ENCODE measurements at regions not wholly inside any gene's neighbourhood (a gene's known extent, or its start where the extent isn't known, plus 50 kb on each side); places are given as distances from the start of the nearest gene placed in this dataset.

DNA sequence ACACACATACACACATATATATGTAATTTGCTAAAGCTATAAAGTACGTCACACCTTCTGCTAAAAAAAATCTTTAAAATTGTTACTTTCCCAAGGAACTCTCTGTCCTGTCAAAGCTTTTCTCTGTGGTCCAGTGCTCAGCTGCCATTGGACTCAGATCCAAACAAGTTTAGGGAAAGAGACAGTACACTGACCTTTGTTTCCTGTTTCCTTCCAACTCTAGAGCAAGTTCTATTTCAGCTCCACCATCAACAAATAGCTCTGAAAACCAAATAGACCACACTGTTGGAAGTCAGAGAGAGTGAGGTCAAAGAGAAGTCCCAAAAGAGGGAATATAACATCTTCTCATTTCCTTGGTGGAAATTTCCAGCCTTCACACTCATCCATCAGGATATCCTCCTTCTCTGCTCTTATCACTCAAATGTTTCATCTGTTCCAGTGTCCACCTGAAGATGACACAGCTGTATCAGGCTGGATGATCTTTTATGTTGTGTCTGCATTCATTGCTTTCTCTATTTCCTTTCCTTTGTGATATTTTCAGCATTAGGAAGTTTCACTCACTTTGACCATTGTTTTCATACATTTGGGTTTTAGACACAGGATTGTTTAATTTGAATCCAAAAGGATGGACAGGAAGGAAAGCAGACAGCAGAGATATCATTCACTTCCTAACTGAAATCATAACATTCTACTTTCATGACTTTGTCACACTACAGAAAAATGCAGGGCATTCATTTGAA lies 192.3 kb upstream of the NT5C1B start:
- WGBS (ENCODE audit: insufficient coverage) = 67% methylated on average over 1 of the region's 1 CpG

DNA sequence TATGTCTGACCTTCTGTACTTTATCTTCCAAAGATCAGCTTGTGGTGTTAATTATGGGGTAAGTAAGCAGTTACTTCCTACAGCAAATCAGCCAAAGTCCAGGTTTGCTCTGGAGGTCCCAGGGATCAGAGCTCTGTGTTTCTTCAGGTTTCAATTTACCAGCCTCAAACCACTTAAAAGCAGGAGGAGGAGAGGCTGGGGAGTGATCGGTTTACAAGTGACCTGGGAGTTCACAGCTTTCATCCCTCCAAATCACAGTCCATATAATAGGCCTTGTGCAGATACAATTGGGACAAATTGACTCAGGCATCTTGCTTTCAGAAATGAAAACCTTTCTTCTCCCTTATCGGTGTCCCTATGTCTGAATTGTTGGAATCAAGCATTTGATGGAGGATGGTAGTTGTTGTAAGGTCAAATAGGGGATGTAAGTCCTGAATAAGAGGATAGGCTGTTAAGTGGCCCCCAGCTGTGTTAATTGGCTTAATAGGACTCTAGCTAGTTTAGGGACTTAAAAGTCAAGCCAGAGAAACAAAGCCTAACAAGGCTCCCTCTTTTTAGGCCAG lies 188.0 kb upstream of the NT5C1B start:
- no peak overlapping the region for H2AFZ ChIP-seq (ENCODE audit: insufficient read depth, low read depth, low read length, poor library complexity, severe bottlenecking)
- no peaks in the 10 kb centered on the region for H3K79me2 ChIP-seq (ENCODE audit: insufficient read depth, low read length)
- WGBS (ENCODE audit: insufficient coverage) = no CpG with 5 or more reads among the region's 2 CpGs
- Mint-ChIP-seq H3K36me3 (no peaks in the 10 kb centered on the region), H3K9me3 (peaks cover 0 to 7% (median 4%) of the 10 kb centered on the region in 7 donors), H3K4me3 (no peak overlapping the region), H3K27ac (no peak overlapping the region), H3K27me3 (ENCODE audit: low read depth in 3 of 3) (peaks cover 0 to 1% (median 0%) of the 10 kb centered on the region in 3 donors), H3K4me1 (no peaks in the 10 kb centered on the region)
- H3K9me3 ChIP-seq (replicated peaks in 1 of 2; ENCODE audit: control insufficient read depth in 1 of 2, insufficient read depth in 1 of 2, low read length in 2 of 2) = peaks cover 0 to under 1% of the 10 kb centered on the region in 2 donors
- TF ChIP-seq, protein P1, sequence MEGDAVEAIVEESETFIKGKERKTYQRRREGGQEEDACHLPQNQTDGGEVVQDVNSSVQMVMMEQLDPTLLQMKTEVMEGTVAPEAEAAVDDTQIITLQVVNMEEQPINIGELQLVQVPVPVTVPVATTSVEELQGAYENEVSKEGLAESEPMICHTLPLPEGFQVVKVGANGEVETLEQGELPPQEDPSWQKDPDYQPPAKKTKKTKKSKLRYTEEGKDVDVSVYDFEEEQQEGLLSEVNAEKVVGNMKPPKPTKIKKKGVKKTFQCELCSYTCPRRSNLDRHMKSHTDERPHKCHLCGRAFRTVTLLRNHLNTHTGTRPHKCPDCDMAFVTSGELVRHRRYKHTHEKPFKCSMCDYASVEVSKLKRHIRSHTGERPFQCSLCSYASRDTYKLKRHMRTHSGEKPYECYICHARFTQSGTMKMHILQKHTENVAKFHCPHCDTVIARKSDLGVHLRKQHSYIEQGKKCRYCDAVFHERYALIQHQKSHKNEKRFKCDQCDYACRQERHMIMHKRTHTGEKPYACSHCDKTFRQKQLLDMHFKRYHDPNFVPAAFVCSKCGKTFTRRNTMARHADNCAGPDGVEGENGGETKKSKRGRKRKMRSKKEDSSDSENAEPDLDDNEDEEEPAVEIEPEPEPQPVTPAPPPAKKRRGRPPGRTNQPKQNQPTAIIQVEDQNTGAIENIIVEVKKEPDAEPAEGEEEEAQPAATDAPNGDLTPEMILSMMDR (IDR thresholded peaks at IDR 0.05) = no peak
- no peak for DNase-seq
- no peak overlapping the region for H3K4me3 ChIP-seq (replicated peaks in 1 of 3; ENCODE audit: low read depth in 2 of 3, low read length in 3 of 3)
- no peaks in the 10 kb centered on the region for H4K20me1 ChIP-seq (ENCODE audit: insufficient read depth, low read length)
- intact Hi-C loops (cut with micrococcal nuclease) = no loop called here
- no peaks in the 10 kb centered on the region for H3K36me3 ChIP-seq (replicated peaks in 1 of 2; ENCODE audit: control insufficient read depth in 1 of 2, insufficient read depth in 2 of 2, low read length in 2 of 2)
- H3K4me2 ChIP-seq (replicated peaks; ENCODE audit: extremely low read depth, low read length, poor library complexity, severe bottlenecking) = no peak overlapping the region
- H3K9ac ChIP-seq (ENCODE audit: insufficient read depth, low read length, poor library complexity, severe bottlenecking) = no peak overlapping the region
- H3K4me1 ChIP-seq (ENCODE audit: control insufficient read depth in 1 of 2, insufficient read depth in 2 of 2, low read length in 2 of 2) = no peaks in the 10 kb centered on the region
- H3K27me3 ChIP-seq (ENCODE audit: control insufficient read depth in 2 of 2, insufficient read depth in 2 of 2, low read length in 2 of 2) = no peaks in the 10 kb centered on the region
- no peak overlapping the region for H3K27ac ChIP-seq (ENCODE audit: low read depth in 1 of 2, low read length in 2 of 2)

More for the DNA sequence above, 192.3 kb upstream of the NT5C1B start:
- no peaks in the 10 kb centered on the region for H4K20me1 ChIP-seq (ENCODE audit: insufficient read depth, low read length)
- H3K79me2 ChIP-seq (ENCODE audit: insufficient read depth, low read length) = no peaks in the 10 kb centered on the region
- no peaks in the 10 kb centered on the region for H3K27me3 ChIP-seq (ENCODE audit: control insufficient read depth in 2 of 2, insufficient read depth in 2 of 2, low read length in 2 of 2)
- no peak overlapping the region for H3K4me2 ChIP-seq (replicated peaks; ENCODE audit: extremely low read depth, low read length, poor library complexity, severe bottlenecking)
- Mint-ChIP-seq H3K36me3 (no peaks in the 10 kb centered on the region), H3K9me3 (peaks cover 0 to 13% (median 5%) of the 10 kb centered on the region in 7 donors), H3K4me3 (no peak overlapping the region), H3K4me1 (no peaks in the 10 kb centered on the region), H3K27me3 (ENCODE audit: low read depth in 3 of 3) (peaks cover 0 to 1% (median 0%) of the 10 kb centered on the region in 3 donors), H3K27ac (no peak overlapping the region)
- DNase-seq = no peak
- no peaks in the 10 kb centered on the region for H3K4me1 ChIP-seq (ENCODE audit: control insufficient read depth in 1 of 2, insufficient read depth in 2 of 2, low read length in 2 of 2)
- peaks cover 0 to 14% of the 10 kb centered on the region in 2 donors for H3K9me3 ChIP-seq (replicated peaks in 1 of 2; ENCODE audit: control insufficient read depth in 1 of 2, insufficient read depth in 1 of 2, low read length in 2 of 2)
- H3K27ac ChIP-seq (ENCODE audit: low read depth in 1 of 2, low read length in 2 of 2) = no peak overlapping the region
- no peak overlapping the region for H2AFZ ChIP-seq (ENCODE audit: insufficient read depth, low read depth, low read length, poor library complexity, severe bottlenecking)
- H3K36me3 ChIP-seq (replicated peaks in 1 of 2; ENCODE audit: control insufficient read depth in 1 of 2, insufficient read depth in 2 of 2, low read length in 2 of 2) = no peaks in the 10 kb centered on the region
- intact Hi-C loops (cut with micrococcal nuclease) = no loop called here
- no peak overlapping the region for H3K9ac ChIP-seq (ENCODE audit: insufficient read depth, low read length, poor library complexity, severe bottlenecking)
- no peak overlapping the region for H3K4me3 ChIP-seq (replicated peaks in 1 of 3; ENCODE audit: low read depth in 2 of 3, low read length in 3 of 3)
- TF ChIP-seq, protein P1 (IDR thresholded peaks at IDR 0.05) = no peak

Data from CD14-positive monocyte (primary cell).